ENCODE measurements at regions not wholly inside any gene's neighbourhood (a gene's known extent, or its start where the extent isn't known, plus 50 kb on each side); places are given as distances from the start of the nearest gene placed in this dataset.

- Histone ChIP-seq H4K20me1 (ENCODE audit: insufficient read depth, low read length) (no peaks in the 10 kb centered on the region), H2AFZ (ENCODE audit: low read length) (no peak overlapping the region), H3K79me2 (ENCODE audit: insufficient read depth, low read length) (no peaks in the 10 kb centered on the region), H3K27ac (ENCODE audit: low read depth, low read length) (no peak overlapping the region), H3K4me1 (ENCODE audit: insufficient read depth, low read length) (no peaks in the 10 kb centered on the region), H3K27me3 (ENCODE audit: insufficient read depth, low read length) (no peaks in the 10 kb centered on the region), H3K4me2 (ENCODE audit: insufficient read depth, low read length) (no peak overlapping the region), H3K36me3 (ENCODE audit: insufficient read depth, low read length) (no peaks in the 10 kb centered on the region), H3K4me3 (ENCODE audit: insufficient read depth, low read length) (no peak overlapping the region), H3K9me3 (ENCODE audit: low read depth, low read length) (peaks cover 1% of the 10 kb centered on the region)
- no peak for TF ChIP-seq CTCF (IDR thresholded peaks at IDR 0.05; ENCODE audit: extremely low read depth, low read depth, low read length)
- no peak for DNase-seq (ENCODE audit: insufficient read length, low spot score, missing footprints)
Measured at GRCh38 chr4:62191451-62192240, 991.5 kb downstream of the ADGRL3 start.

DNA sequence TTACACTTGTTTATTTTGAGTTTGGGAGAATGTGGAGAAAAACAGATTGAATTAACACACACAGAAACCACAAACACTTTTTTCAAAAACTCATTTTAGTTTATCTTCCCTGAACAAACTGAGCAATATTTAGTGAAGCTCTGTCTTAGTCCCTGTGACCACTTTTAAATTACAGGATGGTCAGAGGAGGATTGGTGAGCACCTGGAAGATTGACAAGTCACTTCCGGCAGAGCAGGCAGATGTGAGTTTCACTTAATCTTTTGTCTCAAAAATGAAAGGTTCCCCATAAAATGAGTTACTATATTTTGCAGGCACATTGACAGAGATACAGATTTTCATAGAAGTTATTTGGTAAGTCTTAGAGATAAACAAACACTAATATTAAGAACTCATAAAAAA, 970.1 kb downstream of the ADGRL3 start:
- DNase-seq (ENCODE audit: insufficient read length, low spot score, missing footprints) = no peak
- Histone ChIP-seq H3K4me1 (ENCODE audit: insufficient read depth, low read length) (no peaks in the 10 kb centered on the region), H4K20me1 (ENCODE audit: insufficient read depth, low read length) (no peaks in the 10 kb centered on the region), H2AFZ (ENCODE audit: low read length) (no peak overlapping the region), H3K36me3 (ENCODE audit: insufficient read depth, low read length) (no peaks in the 10 kb centered on the region), H3K27me3 (ENCODE audit: insufficient read depth, low read length) (no peaks in the 10 kb centered on the region), H3K27ac (ENCODE audit: low read depth, low read length) (no peak overlapping the region), H3K79me2 (ENCODE audit: insufficient read depth, low read length) (no peaks in the 10 kb centered on the region), H3K4me2 (ENCODE audit: insufficient read depth, low read length) (no peak overlapping the region), H3K9me3 (ENCODE audit: low read depth, low read length) (no peaks in the 10 kb centered on the region), H3K4me3 (ENCODE audit: insufficient read depth, low read length) (no peak overlapping the region)
- no peak for TF ChIP-seq CTCF (IDR thresholded peaks at IDR 0.05; ENCODE audit: extremely low read depth, low read depth, low read length)

GRCh38 chr4:62168681-62169080, 968.6 kb downstream of the ADGRL3 start:
- Histone ChIP-seq H3K27ac (ENCODE audit: low read depth, low read length) (no peak overlapping the region), H3K4me3 (ENCODE audit: insufficient read depth, low read length) (no peak overlapping the region), H3K27me3 (ENCODE audit: insufficient read depth, low read length) (no peaks in the 10 kb centered on the region), H3K9me3 (ENCODE audit: low read depth, low read length) (no peaks in the 10 kb centered on the region), H3K79me2 (ENCODE audit: insufficient read depth, low read length) (no peaks in the 10 kb centered on the region), H3K36me3 (ENCODE audit: insufficient read depth, low read length) (no peaks in the 10 kb centered on the region), H4K20me1 (ENCODE audit: insufficient read depth, low read length) (no peaks in the 10 kb centered on the region), H3K4me2 (ENCODE audit: insufficient read depth, low read length) (no peak overlapping the region), H3K4me1 (ENCODE audit: insufficient read depth, low read length) (no peaks in the 10 kb centered on the region), H2AFZ (ENCODE audit: low read length) (no peak overlapping the region)
- TF ChIP-seq CTCF (IDR thresholded peaks at IDR 0.05; ENCODE audit: extremely low read depth, low read depth, low read length) = no peak
- no peak for DNase-seq (ENCODE audit: insufficient read length, low spot score, missing footprints)

DNA sequence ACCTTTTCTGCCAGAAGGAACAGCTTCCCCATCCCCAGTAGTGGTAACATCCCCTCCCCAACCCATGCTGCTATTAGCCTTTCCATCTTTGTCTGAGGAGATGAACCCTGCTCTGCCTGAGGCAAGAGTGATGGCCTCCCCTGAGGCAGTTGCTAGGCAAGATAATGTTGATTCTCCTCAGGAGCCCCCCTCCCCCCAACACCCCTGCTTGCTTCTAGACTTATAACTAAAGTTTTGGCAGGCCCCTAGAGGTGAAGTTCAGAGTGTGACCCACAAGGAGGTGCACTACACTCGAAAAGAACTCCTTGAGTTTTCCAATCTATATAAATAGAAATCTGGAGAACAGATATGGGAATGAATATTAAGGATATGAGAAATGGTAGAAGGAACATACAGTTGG, 962.5 kb downstream of the ADGRL3 start:
- Histone ChIP-seq H3K27me3 (ENCODE audit: insufficient read depth, low read length) (no peaks in the 10 kb centered on the region), H3K4me2 (ENCODE audit: insufficient read depth, low read length) (no peak overlapping the region), H4K20me1 (ENCODE audit: insufficient read depth, low read length) (no peaks in the 10 kb centered on the region), H3K9me3 (ENCODE audit: low read depth, low read length) (peaks cover 4% of the 10 kb centered on the region), H3K36me3 (ENCODE audit: insufficient read depth, low read length) (no peaks in the 10 kb centered on the region), H3K4me3 (ENCODE audit: insufficient read depth, low read length) (no peak overlapping the region), H3K4me1 (ENCODE audit: insufficient read depth, low read length) (no peaks in the 10 kb centered on the region), H3K79me2 (ENCODE audit: insufficient read depth, low read length) (no peaks in the 10 kb centered on the region), H2AFZ (ENCODE audit: low read length) (no peak overlapping the region), H3K27ac (ENCODE audit: low read depth, low read length) (no peak overlapping the region)
- DNase-seq (ENCODE audit: insufficient read length, low spot score, missing footprints) = no peak
- TF ChIP-seq CTCF (IDR thresholded peaks at IDR 0.05; ENCODE audit: extremely low read depth, low read depth, low read length) = no peak

All from osteoblast (primary cell).